GM18868 (cell line): ENCODE measurements at regions not wholly inside any gene's neighbourhood (a gene's known extent, or its start where the extent isn't known, plus 50 kb on each side); places are given as distances from the start of the nearest gene placed in this dataset.
"Not testable (repeated sequence)": the region's sequence is repeated elsewhere in the genome, so short reads cannot be mapped to it uniquely, and the experiment has no call there.

ENCODE experiments used
- ATAC-seq: cut with Tn5 transposase; IDR thresholded peaks from one replicate; pipeline ENCODE4 v1.9.1; 2021; ENCODE audit warnings: mild to moderate bottlenecking, moderate library complexity; ENCODE audit not compliant: unreplicated experiment

GRCh38 chr21:24424776-24425175 lies 1182.5 kb downstream of the MRPL39 start:
- no peak for ATAC-seq

GRCh38 chr21:24423546-24423945 lies 1183.7 kb downstream of the MRPL39 start:
- ATAC-seq: no peak

GRCh38 chr21:24420689-24421088 lies 1186.6 kb downstream of the MRPL39 start:
- peak; percentile 70 for ATAC-seq

GRCh38 chr21:24419641-24420040 lies 1187.6 kb downstream of the MRPL39 start:
- ATAC-seq: not testable (repeated sequence)

GRCh38 chr21:24418671-24419070 lies 1188.6 kb downstream of the MRPL39 start:
- ATAC-seq: no peak

- ATAC-seq: no peak
Measured at GRCh38 chr21:24411429-24411828, 1195.9 kb downstream of the MRPL39 start.

- ATAC-seq: no peak
Measured at GRCh38 chr21:24403221-24403620, 1204.1 kb downstream of the MRPL39 start.

GRCh38 chr21:24395320-24395923 lies 1211.9 kb downstream of the MRPL39 start:
- ATAC-seq: no peak

GRCh38 chr21:24375201-24375600 lies 1232.1 kb downstream of the MRPL39 start:
- ATAC-seq: peak; percentile 94

GRCh38 chr21:24372506-24372905 lies 1234.8 kb downstream of the MRPL39 start:
- no peak for ATAC-seq

- ATAC-seq: no peak
Measured at GRCh38 chr21:24369746-24370145, 1237.5 kb downstream of the MRPL39 start.

- ATAC-seq: no peak
Measured at GRCh38 chr21:24369278-24369677, 1238.0 kb downstream of the MRPL39 start.

GRCh38 chr21:24367936-24368335 lies 1239.3 kb downstream of the MRPL39 start:
- ATAC-seq: no peak

- no peak for ATAC-seq
Measured at GRCh38 chr21:24353492-24353891, 1253.8 kb downstream of the MRPL39 start.

- no peak for ATAC-seq
Measured at GRCh38 chr21:24339406-24339805, 1267.9 kb downstream of the MRPL39 start.

- ATAC-seq: no peak
Measured at GRCh38 chr21:24336491-24336890, 1270.8 kb downstream of the MRPL39 start.

- ATAC-seq: no peak
Measured at GRCh38 chr21:24323536-24323935, 1283.7 kb downstream of the MRPL39 start.

- ATAC-seq: no peak
Measured at GRCh38 chr21:24316277-24316922, 1290.9 kb downstream of the MRPL39 start.

GRCh38 chr21:24310788-24311187 lies 1296.5 kb downstream of the MRPL39 start:
- no peak for ATAC-seq

- ATAC-seq: no peak
Measured at GRCh38 chr21:24308183-24308582, 1299.1 kb downstream of the MRPL39 start.

- no peak for ATAC-seq
Measured at GRCh38 chr21:24302400-24302799, 1304.9 kb downstream of the MRPL39 start.

- no peak for ATAC-seq
Measured at GRCh38 chr21:24298040-24298439, 1309.2 kb downstream of the MRPL39 start.

- ATAC-seq: no peak
Measured at GRCh38 chr21:24294171-24294570, 1313.1 kb downstream of the MRPL39 start.
